Osteocyte (in vitro differentiated cells): ENCODE measurements at regions not wholly inside any gene's neighbourhood (a gene's known extent, or its start where the extent isn't known, plus 50 kb on each side); places are given as distances from the start of the nearest gene placed in this dataset.

Source experiments
- DNase-seq: peaks from one replicate; pipeline ENCODE4 v3.0.0; 2021; ENCODE audit warnings: mixed read lengths; ENCODE audit not compliant: unreplicated experiment; ENCODE audit errors: extremely low spot score
- H3K27ac Mint-ChIP-seq: one replicate; pipeline ENCODE4 v1.8.0; 2021; ENCODE audit warnings: mild to moderate bottlenecking, mixed read lengths; ENCODE audit not compliant: unreplicated experiment
- H3K27me3 Mint-ChIP-seq: one replicate; pipeline ENCODE4 v1.8.0; 2021; ENCODE audit warnings: mixed read lengths; ENCODE audit not compliant: unreplicated experiment
- H3K36me3 Mint-ChIP-seq: one replicate; pipeline ENCODE4 v1.8.0; 2021; ENCODE audit warnings: mixed read lengths; ENCODE audit not compliant: unreplicated experiment
- H3K4me1 Mint-ChIP-seq: one replicate; pipeline ENCODE4 v1.8.0; 2021; ENCODE audit warnings: mixed read lengths; ENCODE audit not compliant: unreplicated experiment
- H3K4me3 Mint-ChIP-seq: one replicate; pipeline ENCODE4 v1.8.0; 2021; ENCODE audit warnings: mild to moderate bottlenecking, moderate library complexity, mixed read lengths; ENCODE audit not compliant: unreplicated experiment
- H3K9me3 Mint-ChIP-seq: one replicate; pipeline ENCODE4 v1.8.0; 2021; ENCODE audit warnings: mixed read lengths; ENCODE audit not compliant: unreplicated experiment
- CTCF ChIP-seq: fragments of 200-600 bp; sonication (generic); IDR thresholded peaks from 2 replicates; pipeline ENCODE4 v1.5.0; 2021; ENCODE audit warnings: antibody characterized with exemption, mild to moderate bottlenecking, moderate library complexity

DNA sequence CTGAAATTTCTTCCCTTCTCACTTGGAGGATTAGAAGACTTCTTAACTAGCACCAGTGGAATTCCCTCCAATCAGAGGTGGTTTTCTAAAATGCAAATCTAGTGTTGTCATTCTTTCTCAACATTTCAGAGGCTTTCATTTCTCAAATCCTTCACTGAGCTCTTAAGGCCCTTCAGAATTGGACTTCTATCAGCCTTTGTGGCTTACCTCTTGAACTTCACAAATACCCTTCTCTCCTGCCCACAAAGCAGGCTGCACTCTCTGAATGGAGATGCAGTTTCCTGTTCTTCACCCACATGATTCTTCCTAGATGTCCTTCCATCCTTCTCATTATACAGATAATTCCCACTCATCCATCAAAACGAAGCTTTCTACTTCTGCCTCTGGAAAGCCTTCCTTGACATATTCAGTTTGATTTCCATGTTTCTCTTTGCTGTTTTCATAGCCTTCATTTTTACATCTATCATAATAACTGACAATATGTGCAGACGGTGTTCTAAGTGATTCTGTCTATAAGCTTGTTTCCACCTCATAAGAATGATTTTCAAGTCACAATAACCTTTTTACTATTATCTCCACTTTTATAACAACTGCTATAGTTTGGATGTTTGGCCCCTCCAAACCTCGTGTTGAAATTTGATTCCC is 123.1 kb upstream of the GPR12 start:
- H3K4me1 Mint-ChIP-seq: no peaks in the 10 kb centered on the region

GRCh38 chr13:26882731-26883130 is 122.1 kb upstream of the GPR12 start:
- no peaks in the 10 kb centered on the region for H3K36me3 Mint-ChIP-seq
- no peak overlapping the region for H3K27ac Mint-ChIP-seq
- H3K4me3 Mint-ChIP-seq: no peak overlapping the region
- no peaks in the 10 kb centered on the region for H3K4me1 Mint-ChIP-seq
- TF ChIP-seq CTCF: no peak
- peaks cover 4% of the 10 kb centered on the region for H3K27me3 Mint-ChIP-seq
- no peak for DNase-seq
- H3K9me3 Mint-ChIP-seq: peaks cover 5% of the 10 kb centered on the region

More for the DNA sequence above, 123.1 kb upstream of the GPR12 start:
- no peak for TF ChIP-seq CTCF
- Mint-ChIP-seq H3K9me3 (no peaks in the 10 kb centered on the region), H3K27me3 (peaks cover 4% of the 10 kb centered on the region), H3K4me3 (no peak overlapping the region), H3K27ac (no peak overlapping the region), H3K36me3 (no peaks in the 10 kb centered on the region)
- DNase-seq: no peak

GRCh38 chr13:26881154-26881553 is 120.6 kb upstream of the GPR12 start:
- Mint-ChIP-seq H3K36me3 (no peaks in the 10 kb centered on the region), H3K4me1 (no peaks in the 10 kb centered on the region), H3K27ac (no peak overlapping the region), H3K27me3 (peaks cover 4% of the 10 kb centered on the region), H3K4me3 (no peak overlapping the region), H3K9me3 (peaks cover 16% of the 10 kb centered on the region)
- TF ChIP-seq CTCF: no peak
- DNase-seq: no peak

GRCh38 chr13:26880735-26881134 is 120.1 kb upstream of the GPR12 start:
- Mint-ChIP-seq H3K27ac (no peak overlapping the region), H3K4me3 (no peak overlapping the region), H3K27me3 (peaks cover 4% of the 10 kb centered on the region), H3K4me1 (no peaks in the 10 kb centered on the region), H3K36me3 (no peaks in the 10 kb centered on the region), H3K9me3 (peaks cover 19% of the 10 kb centered on the region)
- no peak for TF ChIP-seq CTCF
- DNase-seq: no peak

GRCh38 chr13:26878438-26878837 is 117.9 kb upstream of the GPR12 start:
- H3K4me3 Mint-ChIP-seq: no peak overlapping the region
- DNase-seq: no peak
- peaks cover 4% of the 10 kb centered on the region for H3K27me3 Mint-ChIP-seq
- peaks cover 19% of the 10 kb centered on the region for H3K9me3 Mint-ChIP-seq
- no peak overlapping the region for H3K27ac Mint-ChIP-seq
- H3K4me1 Mint-ChIP-seq: no peaks in the 10 kb centered on the region
- H3K36me3 Mint-ChIP-seq: no peaks in the 10 kb centered on the region
- no peak for TF ChIP-seq CTCF
